ENCODE measurements at regions not wholly inside any gene's neighbourhood (a gene's known extent, or its start where the extent isn't known, plus 50 kb on each side); places are given as distances from the start of the nearest gene placed in this dataset.
A peak's percentile ranks its signal among the peaks of the same experiment; 100 is the strongest.
"Not testable (repeated sequence)": the region's sequence is repeated elsewhere in the genome, so short reads cannot be mapped to it uniquely, and the experiment has no call there.

GRCh38 chr1:83418558-83418957 lies 580.4 kb downstream of the TTLL7 start:
- no peak for DNase-seq (ENCODE audit: insufficient read length, low spot score)
- no peak for FAIRE-seq

- not testable (repeated sequence) for DNase-seq (ENCODE audit: insufficient read length, low spot score); FAIRE-seq
Measured at GRCh38 chr1:83413839-83414107, 585.2 kb downstream of the TTLL7 start.

- FAIRE-seq; DNase-seq (ENCODE audit: insufficient read length, low spot score): not testable (repeated sequence)
Measured at GRCh38 chr1:83410746-83411413, 588.1 kb downstream of the TTLL7 start.

GRCh38 chr1:83406693-83407371 lies 592.1 kb downstream of the TTLL7 start:
- not testable (repeated sequence) for FAIRE-seq; DNase-seq (ENCODE audit: insufficient read length, low spot score)

- DNase-seq (ENCODE audit: insufficient read length, low spot score) = not testable (repeated sequence)
- peak; percentile 84 for FAIRE-seq
Measured at GRCh38 chr1:83405789-83406188, 593.1 kb downstream of the TTLL7 start.

GRCh38 chr1:83403500-83403899 lies 595.4 kb downstream of the TTLL7 start:
- peak; percentile 33 for FAIRE-seq
- DNase-seq (ENCODE audit: insufficient read length, low spot score) = not testable (repeated sequence)

GRCh38 chr1:83401146-83401545 lies 597.8 kb downstream of the TTLL7 start:
- DNase-seq (ENCODE audit: insufficient read length, low spot score); FAIRE-seq: not testable (repeated sequence)

GRCh38 chr1:83400173-83400572 lies 598.8 kb downstream of the TTLL7 start:
- FAIRE-seq; DNase-seq (ENCODE audit: insufficient read length, low spot score): not testable (repeated sequence)

GRCh38 chr1:83398125-83398524 lies 600.8 kb downstream of the TTLL7 start:
- not testable (repeated sequence) for DNase-seq (ENCODE audit: insufficient read length, low spot score); FAIRE-seq

- not testable (repeated sequence) for FAIRE-seq; DNase-seq (ENCODE audit: insufficient read length, low spot score)
Measured at GRCh38 chr1:83395130-83395529, 603.8 kb downstream of the TTLL7 start.

GRCh38 chr1:83386946-83387345 lies 612.0 kb downstream of the TTLL7 start:
- not testable (repeated sequence) for DNase-seq (ENCODE audit: insufficient read length, low spot score); FAIRE-seq

GRCh38 chr1:83383107-83383506 lies 615.8 kb downstream of the TTLL7 start:
- not testable (repeated sequence) for DNase-seq (ENCODE audit: insufficient read length, low spot score); FAIRE-seq

- DNase-seq (ENCODE audit: insufficient read length, low spot score); FAIRE-seq: not testable (repeated sequence)
Measured at GRCh38 chr1:83373018-83373417, 625.9 kb downstream of the TTLL7 start.

GRCh38 chr1:83369853-83370252 lies 629.1 kb downstream of the TTLL7 start:
- not testable (repeated sequence) for DNase-seq (ENCODE audit: insufficient read length, low spot score)
- peak; percentile 66 for FAIRE-seq

GRCh38 chr1:83365320-83365719 lies 633.6 kb downstream of the TTLL7 start:
- not testable (repeated sequence) for FAIRE-seq; DNase-seq (ENCODE audit: insufficient read length, low spot score)

GRCh38 chr1:83345375-83345774 lies 653.6 kb downstream of the TTLL7 start:
- not testable (repeated sequence) for DNase-seq (ENCODE audit: insufficient read length, low spot score); FAIRE-seq

- not testable (repeated sequence) for FAIRE-seq; DNase-seq (ENCODE audit: insufficient read length, low spot score)
Measured at GRCh38 chr1:83343767-83344166, 655.2 kb downstream of the TTLL7 start.

GRCh38 chr1:83342995-83343394 lies 655.9 kb downstream of the TTLL7 start:
- not testable (repeated sequence) for FAIRE-seq; DNase-seq (ENCODE audit: insufficient read length, low spot score)

- DNase-seq (ENCODE audit: insufficient read length, low spot score); FAIRE-seq: not testable (repeated sequence)
Measured at GRCh38 chr1:83332308-83332707, 666.6 kb downstream of the TTLL7 start.

GRCh38 chr1:83318366-83318765 lies 680.6 kb downstream of the TTLL7 start:
- FAIRE-seq = no peak
- DNase-seq (ENCODE audit: insufficient read length, low spot score) = no peak

GRCh38 chr1:83315446-83315845 lies 683.5 kb downstream of the TTLL7 start:
- DNase-seq (ENCODE audit: insufficient read length, low spot score) = not testable (repeated sequence)
- peak; percentile 33 for FAIRE-seq

- not testable (repeated sequence) for DNase-seq (ENCODE audit: insufficient read length, low spot score); FAIRE-seq
Measured at GRCh38 chr1:83310161-83310560, 688.8 kb downstream of the TTLL7 start.

All from GM19239 (cell line).